ENCODE measurements at regions not wholly inside any gene's neighbourhood (a gene's known extent, or its start where the extent isn't known, plus 50 kb on each side); places are given as distances from the start of the nearest gene placed in this dataset.
"Not testable (repeated sequence)": the region's sequence is repeated elsewhere in the genome, so short reads cannot be mapped to it uniquely, and the experiment has no call there.

DNA sequence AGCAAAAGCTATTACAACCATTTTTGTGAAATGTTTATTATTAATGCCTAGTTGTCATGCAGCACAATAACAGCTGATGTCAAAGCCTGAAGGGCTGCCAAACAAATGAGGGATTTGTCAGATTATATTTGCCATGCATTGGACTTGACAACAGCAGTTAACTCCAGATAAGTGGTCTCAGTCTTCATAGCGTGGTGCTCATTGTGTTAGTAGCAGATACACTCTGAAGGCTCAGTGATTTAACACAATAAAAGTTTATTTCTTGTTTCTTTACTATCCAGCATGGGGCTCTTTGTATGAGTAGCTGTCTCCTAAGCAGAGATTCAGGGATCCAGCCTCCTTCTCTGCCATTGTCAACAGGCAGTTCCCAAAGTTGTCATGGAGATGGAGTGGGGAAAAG, 76.0 kb upstream of the PTGFRN start:
- H3K27ac ChIP-seq (ENCODE audit: low read length): no peak overlapping the region
- H3K9ac ChIP-seq (ENCODE audit: low read depth, low read length): no peak overlapping the region
- H3K9me3 ChIP-seq (ENCODE audit: insufficient read depth, low read depth, low read length): peaks cover 7% of the 10 kb centered on the region; the same call in 1 of the 2 replicates
- H3K27me3 ChIP-seq (ENCODE audit: insufficient read depth, low read length): no peaks in the 10 kb centered on the region
- H3K36me3 ChIP-seq (ENCODE audit: insufficient read depth, low read depth, low read length): no peaks in the 10 kb centered on the region
- peaks cover 28% of the 10 kb centered on the region for H3K4me1 ChIP-seq (ENCODE audit: insufficient read depth, low read length)
- no peak overlapping the region for H3K4me3 ChIP-seq (ENCODE audit: low read length)

DNA sequence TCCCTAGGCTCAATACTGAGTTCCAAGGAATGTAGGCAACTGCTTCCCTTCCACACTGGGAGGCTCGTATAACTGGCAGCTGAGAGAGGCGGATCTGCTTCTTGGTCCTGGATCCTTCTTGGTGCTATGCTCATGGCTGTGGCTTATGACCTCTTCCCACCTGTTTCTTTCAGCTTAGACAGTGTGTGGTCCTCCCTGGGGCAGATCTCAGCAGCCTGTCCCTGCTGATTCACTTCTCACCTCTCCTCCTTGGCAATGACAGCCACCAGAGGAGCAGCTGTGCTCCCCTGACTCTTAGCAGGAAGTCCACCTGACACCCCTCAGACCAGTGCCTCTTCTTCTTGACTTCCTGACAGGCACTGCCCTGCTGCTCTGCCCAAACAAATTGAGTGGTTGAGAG, 75.1 kb upstream of the PTGFRN start:
- Histone ChIP-seq H3K27ac (ENCODE audit: low read length) (no peak overlapping the region), H3K9me3 (ENCODE audit: insufficient read depth, low read depth, low read length) (peaks cover 7% of the 10 kb centered on the region; the same call in 1 of the 2 replicates)

DNA sequence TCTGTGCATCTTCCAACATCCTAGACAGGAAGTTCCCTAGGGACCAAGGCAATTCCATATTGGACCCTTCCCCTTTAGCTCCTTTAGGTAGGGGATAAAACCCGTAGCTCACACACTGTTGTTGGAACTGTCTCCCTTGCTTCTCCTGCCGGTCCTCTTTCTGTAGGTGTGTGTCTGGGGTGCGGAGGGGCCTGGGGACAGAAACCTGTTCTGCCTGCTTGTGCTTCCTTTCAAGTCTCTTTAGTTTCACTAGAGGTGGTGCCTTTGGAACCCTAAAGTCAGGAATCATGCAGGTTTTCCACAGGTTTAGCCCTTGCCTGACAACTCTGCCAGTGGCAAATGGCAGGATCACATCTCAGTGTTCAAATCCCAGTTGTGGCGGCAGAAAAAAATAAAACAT, 74.6 kb upstream of the PTGFRN start:
- H3K4me1 ChIP-seq (ENCODE audit: insufficient read depth, low read length): peaks cover 28% of the 10 kb centered on the region
- peaks cover 7% of the 10 kb centered on the region; the same call in 1 of the 2 replicates for H3K9me3 ChIP-seq (ENCODE audit: insufficient read depth, low read depth, low read length)
- H3K27ac ChIP-seq (ENCODE audit: low read length): no peak overlapping the region
- H3K9ac ChIP-seq (ENCODE audit: low read depth, low read length): no peak overlapping the region
- H3K4me3 ChIP-seq (ENCODE audit: low read length): no peak overlapping the region
- H3K36me3 ChIP-seq (ENCODE audit: insufficient read depth, low read depth, low read length): no peaks in the 10 kb centered on the region
- H3K27me3 ChIP-seq (ENCODE audit: insufficient read depth, low read length): no peaks in the 10 kb centered on the region

More for the DNA sequence above, 75.1 kb upstream of the PTGFRN start:
- H3K36me3 ChIP-seq (ENCODE audit: insufficient read depth, low read depth, low read length): no peaks in the 10 kb centered on the region
- H3K9ac ChIP-seq (ENCODE audit: low read depth, low read length): no peak overlapping the region
- no peak overlapping the region for H3K4me3 ChIP-seq (ENCODE audit: low read length)
- peaks cover 28% of the 10 kb centered on the region for H3K4me1 ChIP-seq (ENCODE audit: insufficient read depth, low read length)
- H3K27me3 ChIP-seq (ENCODE audit: insufficient read depth, low read length): no peaks in the 10 kb centered on the region

DNA sequence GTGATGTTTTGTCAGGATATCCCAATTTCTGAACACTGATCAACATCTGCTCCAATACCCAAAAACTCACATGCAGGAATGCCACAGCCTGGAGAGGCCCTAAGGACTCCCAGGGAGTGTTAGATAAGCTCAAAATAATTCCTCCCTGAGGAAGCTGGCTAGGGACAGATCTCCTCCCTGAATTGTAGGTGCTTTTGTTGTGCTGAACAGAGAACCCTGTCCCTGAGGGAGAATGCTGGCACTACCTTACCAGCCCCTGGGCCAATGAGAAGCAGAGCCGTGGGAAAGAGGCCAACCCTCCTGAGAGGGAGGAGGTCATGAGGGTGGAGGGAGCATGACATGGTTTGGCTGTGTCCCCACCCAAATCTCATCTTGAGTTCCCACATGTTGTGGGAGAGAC, 73.6 kb upstream of the PTGFRN start:
- H3K4me3 ChIP-seq (ENCODE audit: low read length): no peak overlapping the region
- H3K27ac ChIP-seq (ENCODE audit: low read length): no peak overlapping the region
- H3K36me3 ChIP-seq (ENCODE audit: insufficient read depth, low read depth, low read length): no peaks in the 10 kb centered on the region
- H3K9ac ChIP-seq (ENCODE audit: low read depth, low read length): no peak overlapping the region
- no peaks in the 10 kb centered on the region for H3K27me3 ChIP-seq (ENCODE audit: insufficient read depth, low read length)
- H3K9me3 ChIP-seq (ENCODE audit: insufficient read depth, low read depth, low read length): peaks cover 7% of the 10 kb centered on the region; the same call in 1 of the 2 replicates
- peaks cover 28% of the 10 kb centered on the region for H3K4me1 ChIP-seq (ENCODE audit: insufficient read depth, low read length)

DNA sequence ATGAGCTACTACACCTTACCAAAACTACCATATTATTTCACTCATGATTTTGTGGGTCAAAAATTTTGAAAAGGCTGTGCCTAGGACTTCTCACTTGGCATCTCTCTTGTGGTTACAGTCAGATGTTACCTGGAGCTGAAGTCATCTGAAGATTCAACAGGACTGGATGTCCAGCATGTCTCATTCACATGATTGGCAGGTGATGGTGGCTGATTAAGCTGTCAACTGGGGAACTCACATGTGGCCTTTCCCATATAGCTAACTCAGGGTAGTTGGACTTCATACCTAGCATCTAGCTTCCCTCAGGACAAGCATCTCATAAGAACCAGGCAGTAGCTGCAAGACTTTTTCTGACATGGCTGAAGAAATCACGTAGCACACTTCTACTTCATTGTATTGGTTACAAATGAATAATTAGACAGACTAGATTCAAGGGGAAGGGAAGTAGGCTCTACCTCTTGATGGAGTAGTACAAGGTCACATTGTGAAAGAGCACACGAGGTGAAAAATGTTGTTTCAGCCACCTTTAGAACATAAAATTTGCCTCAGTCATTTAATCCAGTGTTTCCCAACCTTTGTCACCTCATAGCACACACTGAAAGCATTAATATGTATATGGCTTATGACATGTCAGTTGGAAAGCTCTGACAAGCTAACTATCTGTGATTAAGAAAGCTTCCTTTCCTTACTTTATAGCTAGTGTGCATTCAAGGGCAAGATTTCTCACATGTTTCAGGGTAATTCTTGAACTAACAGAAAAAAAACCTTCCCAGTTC, 68.0 kb upstream of the PTGFRN start:
- H3K9me3 ChIP-seq (ENCODE audit: insufficient read depth, low read depth, low read length): peaks cover 7% of the 10 kb centered on the region; the same call in 1 of the 2 replicates
- no peak overlapping the region for H3K4me3 ChIP-seq (ENCODE audit: low read length)
- no peaks in the 10 kb centered on the region for H3K27me3 ChIP-seq (ENCODE audit: insufficient read depth, low read length)
- H3K9ac ChIP-seq (ENCODE audit: low read depth, low read length): no peak overlapping the region
- H3K4me1 ChIP-seq (ENCODE audit: insufficient read depth, low read length): no peaks in the 10 kb centered on the region
- H3K36me3 ChIP-seq (ENCODE audit: insufficient read depth, low read depth, low read length): no peaks in the 10 kb centered on the region
- no peak overlapping the region for H3K27ac ChIP-seq (ENCODE audit: low read length)

DNA sequence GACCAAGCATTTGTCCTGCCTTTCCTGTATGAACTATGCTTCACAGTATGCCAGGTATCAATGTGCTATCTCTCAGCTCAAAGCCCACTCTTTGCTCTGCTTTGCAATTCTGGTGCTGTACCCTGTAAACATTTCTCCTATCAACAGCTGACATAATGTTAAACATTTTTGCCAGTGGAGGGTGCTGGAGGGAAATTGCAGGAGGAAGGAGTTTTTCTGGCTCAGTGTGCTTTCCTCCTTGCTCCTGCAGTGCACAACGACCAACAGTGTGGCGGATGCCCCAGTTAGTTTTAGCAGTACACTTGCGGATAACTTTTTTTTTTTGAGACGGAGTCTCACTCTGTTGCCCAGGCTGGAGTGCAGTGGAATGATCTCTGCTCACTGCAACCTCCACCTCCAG, 67.1 kb upstream of the PTGFRN start:
- no peaks in the 10 kb centered on the region for H3K36me3 ChIP-seq (ENCODE audit: insufficient read depth, low read depth, low read length)
- H3K9me3 ChIP-seq (ENCODE audit: insufficient read depth, low read depth, low read length): 0 out of 2 replicates have a peak, but pooled peaks cover under 1% of the 10 kb centered on the region
- no peak overlapping the region for H3K4me3 ChIP-seq (ENCODE audit: low read length)
- no peak overlapping the region for H3K9ac ChIP-seq (ENCODE audit: low read depth, low read length)
- no peaks in the 10 kb centered on the region for H3K4me1 ChIP-seq (ENCODE audit: insufficient read depth, low read length)
- no peaks in the 10 kb centered on the region for H3K27me3 ChIP-seq (ENCODE audit: insufficient read depth, low read length)
- no peak overlapping the region for H3K27ac ChIP-seq (ENCODE audit: low read length)

DNA sequence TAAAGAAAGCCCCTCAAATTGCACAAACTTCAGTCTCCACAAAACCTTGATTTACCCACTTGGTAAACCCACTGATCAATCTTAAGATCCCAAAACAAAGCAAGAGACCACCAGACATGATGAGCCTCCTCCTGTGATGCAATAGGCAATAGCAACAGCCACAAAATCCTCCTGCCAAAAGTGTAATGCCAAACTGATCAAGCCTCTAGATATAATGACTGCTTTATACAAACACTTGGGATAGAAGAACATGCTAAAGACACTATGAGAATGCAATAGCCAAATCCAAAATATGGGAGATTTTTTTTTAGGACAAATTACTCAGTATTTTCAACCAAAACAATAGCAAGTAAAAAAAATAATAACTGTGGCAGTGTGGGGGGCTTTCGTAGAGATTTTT, 64.9 kb upstream of the PTGFRN start:
- H3K9me3 ChIP-seq (ENCODE audit: insufficient read depth, low read depth, low read length): no peaks in the 10 kb centered on the region
- no peak overlapping the region for H3K27ac ChIP-seq (ENCODE audit: low read length)
- H3K9ac ChIP-seq (ENCODE audit: low read depth, low read length): no peak overlapping the region
- no peak overlapping the region for H3K4me3 ChIP-seq (ENCODE audit: low read length)
- no peaks in the 10 kb centered on the region for H3K4me1 ChIP-seq (ENCODE audit: insufficient read depth, low read length)
- no peaks in the 10 kb centered on the region for H3K36me3 ChIP-seq (ENCODE audit: insufficient read depth, low read depth, low read length)
- no peaks in the 10 kb centered on the region for H3K27me3 ChIP-seq (ENCODE audit: insufficient read depth, low read length)

DNA sequence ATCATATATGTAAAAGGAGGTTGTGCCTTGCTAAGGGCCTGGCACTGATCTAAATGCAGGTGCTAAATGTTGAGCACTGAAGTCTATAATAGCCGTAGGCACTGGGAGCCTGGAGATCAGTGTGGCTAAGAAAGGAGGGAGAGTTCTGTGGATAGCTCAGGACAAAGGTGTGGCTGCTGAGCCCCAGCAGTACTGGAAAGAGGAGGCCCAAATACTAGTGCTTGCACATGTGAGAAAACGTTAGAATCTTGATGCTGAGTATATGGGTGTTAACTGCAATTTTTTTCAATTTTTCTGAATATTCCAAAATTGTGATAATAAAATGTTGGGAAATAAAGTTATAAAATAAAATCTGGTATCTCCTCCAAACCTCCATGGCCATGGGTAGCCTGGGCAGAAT, 62.5 kb upstream of the PTGFRN start:
- Histone ChIP-seq H3K4me3 (ENCODE audit: low read length) (no peak overlapping the region), H3K4me1 (ENCODE audit: insufficient read depth, low read length) (peaks cover 6% of the 10 kb centered on the region; the same call in 1 of the 2 replicates), H3K27ac (ENCODE audit: low read length) (no peak overlapping the region), H3K9me3 (ENCODE audit: insufficient read depth, low read depth, low read length) (no peaks in the 10 kb centered on the region), H3K9ac (ENCODE audit: low read depth, low read length) (no peak overlapping the region), H3K27me3 (ENCODE audit: insufficient read depth, low read length) (no peaks in the 10 kb centered on the region), H3K36me3 (ENCODE audit: insufficient read depth, low read depth, low read length) (no peaks in the 10 kb centered on the region)

DNA sequence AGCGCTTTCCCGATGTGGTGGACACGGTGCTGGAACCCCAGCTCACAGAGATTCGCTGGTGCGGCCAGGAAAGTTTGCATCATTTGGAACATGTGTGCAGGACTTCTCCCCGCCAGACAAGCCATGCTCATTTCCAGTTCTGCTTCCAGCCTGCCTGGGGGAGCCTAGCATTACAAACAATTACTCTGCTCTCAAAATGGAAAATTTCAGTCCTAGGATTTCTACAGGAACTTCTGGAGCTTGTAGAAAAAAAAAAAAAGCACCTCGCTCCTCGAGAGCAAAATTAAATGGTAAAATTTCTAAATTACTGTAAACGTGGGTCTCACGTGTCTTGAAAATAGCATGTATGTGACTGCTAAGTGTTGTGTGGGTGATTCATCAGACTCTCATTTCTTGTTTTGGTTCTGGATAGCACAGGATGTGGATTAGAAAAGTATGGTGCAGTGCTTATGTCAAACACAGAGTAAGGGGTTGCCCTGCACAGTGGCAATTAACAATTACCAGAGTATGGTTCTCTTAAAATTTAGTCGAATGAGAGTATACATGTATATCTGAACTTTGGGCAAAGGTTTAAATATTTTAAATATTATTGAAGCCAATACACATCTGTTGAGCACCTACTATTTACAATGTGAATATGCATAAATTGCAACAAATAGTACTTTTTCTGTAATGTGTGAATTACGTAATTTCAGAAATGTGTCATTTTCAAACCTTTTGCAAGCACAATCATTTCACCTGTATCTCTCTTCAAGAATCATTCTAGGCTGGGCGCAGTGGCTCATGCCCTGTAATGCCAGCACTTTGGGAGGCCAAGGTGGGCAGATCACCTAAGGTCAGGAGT, 61.8 kb upstream of the PTGFRN start:
- Histone ChIP-seq H3K9ac (ENCODE audit: low read depth, low read length) (no peak overlapping the region), H3K27ac (ENCODE audit: low read length) (no peak overlapping the region), H3K27me3 (ENCODE audit: insufficient read depth, low read length) (no peaks in the 10 kb centered on the region), H3K4me1 (ENCODE audit: insufficient read depth, low read length) (peaks cover 13% of the 10 kb centered on the region; the same call in 1 of the 2 replicates), H3K36me3 (ENCODE audit: insufficient read depth, low read depth, low read length) (no peaks in the 10 kb centered on the region), H3K9me3 (ENCODE audit: insufficient read depth, low read depth, low read length) (no peaks in the 10 kb centered on the region), H3K4me3 (ENCODE audit: low read length) (no peak overlapping the region)

DNA sequence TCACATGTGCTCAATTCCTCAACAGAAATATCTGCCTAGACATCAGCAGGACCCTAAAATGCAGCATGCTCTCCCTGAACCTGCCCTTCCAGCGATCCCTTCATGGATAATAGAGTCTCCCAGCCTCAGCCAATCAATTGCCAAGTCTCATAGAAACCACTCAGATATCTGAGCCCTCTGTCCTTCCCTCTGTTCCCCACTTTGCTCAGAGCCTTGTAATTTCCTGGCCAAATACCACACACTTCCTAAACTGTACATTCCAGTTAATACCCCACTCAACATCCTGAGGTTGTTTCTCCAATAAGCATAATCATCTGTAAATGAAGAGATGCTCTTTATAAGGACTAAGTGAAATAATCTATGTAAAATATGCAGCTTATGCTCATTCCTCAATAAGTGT, 59.3 kb upstream of the PTGFRN start:
- no peak overlapping the region for H3K4me3 ChIP-seq (ENCODE audit: low read length)
- no peaks in the 10 kb centered on the region for H3K27me3 ChIP-seq (ENCODE audit: insufficient read depth, low read length)
- no peak overlapping the region for H3K27ac ChIP-seq (ENCODE audit: low read length)
- H3K9me3 ChIP-seq (ENCODE audit: insufficient read depth, low read depth, low read length): no peaks in the 10 kb centered on the region
- H3K36me3 ChIP-seq (ENCODE audit: insufficient read depth, low read depth, low read length): no peaks in the 10 kb centered on the region
- no peak overlapping the region for H3K9ac ChIP-seq (ENCODE audit: low read depth, low read length)
- H3K4me1 ChIP-seq (ENCODE audit: insufficient read depth, low read length): peaks cover 36% of the 10 kb centered on the region

DNA sequence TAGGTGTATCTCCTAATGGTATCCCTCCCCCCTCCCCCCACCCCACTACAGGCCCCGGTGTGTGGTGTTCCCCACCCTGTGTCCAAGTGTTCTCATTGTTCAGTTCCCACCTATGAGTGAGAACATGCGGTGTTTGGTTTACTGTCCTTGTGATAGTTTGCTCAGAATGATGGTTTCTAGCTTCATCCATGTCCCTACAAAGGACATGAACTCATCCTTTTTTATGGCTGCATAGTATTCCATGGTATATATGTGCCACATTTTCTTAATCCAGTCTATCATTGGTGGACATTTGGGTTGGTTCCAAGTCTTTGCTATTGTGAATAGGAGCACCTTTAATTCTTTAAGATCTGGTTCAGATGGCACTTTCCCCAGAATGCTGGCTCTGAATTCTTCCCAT, 58.5 kb upstream of the PTGFRN start:
- H3K27ac ChIP-seq (ENCODE audit: low read length); H3K4me3 ChIP-seq (ENCODE audit: low read length); H3K9ac ChIP-seq (ENCODE audit: low read depth, low read length); H3K27me3 ChIP-seq (ENCODE audit: insufficient read depth, low read length); H3K9me3 ChIP-seq (ENCODE audit: insufficient read depth, low read depth, low read length); H3K36me3 ChIP-seq (ENCODE audit: insufficient read depth, low read depth, low read length): not testable (repeated sequence)
- peaks cover 44% of the 10 kb centered on the region for H3K4me1 ChIP-seq (ENCODE audit: insufficient read depth, low read length)

DNA sequence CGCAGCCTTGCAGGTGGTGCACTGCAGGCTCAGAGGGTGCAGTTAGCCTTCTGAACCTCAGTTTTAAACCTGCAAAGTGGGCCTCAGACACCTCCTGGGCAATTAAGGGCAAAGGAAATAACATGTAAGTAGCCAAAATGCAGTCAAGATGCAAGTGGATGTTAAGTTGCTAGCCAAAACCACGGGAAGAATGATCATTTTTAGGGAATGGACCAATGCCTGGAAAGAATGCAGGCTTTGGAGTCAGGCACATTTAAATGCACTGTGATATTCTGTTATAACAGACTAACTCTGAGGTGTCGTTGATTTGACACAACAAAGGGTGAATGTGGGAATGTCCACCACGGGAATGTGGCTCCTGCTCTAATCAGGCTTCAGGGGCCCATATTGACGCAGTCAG, 57.9 kb upstream of the PTGFRN start:
- no peak overlapping the region for H3K4me3 ChIP-seq (ENCODE audit: low read length)
- no peaks in the 10 kb centered on the region for H3K27me3 ChIP-seq (ENCODE audit: insufficient read depth, low read length)
- no peak overlapping the region for H3K9ac ChIP-seq (ENCODE audit: low read depth, low read length)
- H3K27ac ChIP-seq (ENCODE audit: low read length): no peak overlapping the region
- H3K36me3 ChIP-seq (ENCODE audit: insufficient read depth, low read depth, low read length): no peaks in the 10 kb centered on the region
- peaks cover 46% of the 10 kb centered on the region for H3K4me1 ChIP-seq (ENCODE audit: insufficient read depth, low read length)
- H3K9me3 ChIP-seq (ENCODE audit: insufficient read depth, low read depth, low read length): no peaks in the 10 kb centered on the region

Measured in iPS-20b (cell line).